ENCODE measurements at regions not wholly inside any gene's neighbourhood (a gene's known extent, or its start where the extent isn't known, plus 50 kb on each side); places are given as distances from the start of the nearest gene placed in this dataset.
A peak's percentile ranks its signal among the peaks of the same experiment; 100 is the strongest.

DNA sequence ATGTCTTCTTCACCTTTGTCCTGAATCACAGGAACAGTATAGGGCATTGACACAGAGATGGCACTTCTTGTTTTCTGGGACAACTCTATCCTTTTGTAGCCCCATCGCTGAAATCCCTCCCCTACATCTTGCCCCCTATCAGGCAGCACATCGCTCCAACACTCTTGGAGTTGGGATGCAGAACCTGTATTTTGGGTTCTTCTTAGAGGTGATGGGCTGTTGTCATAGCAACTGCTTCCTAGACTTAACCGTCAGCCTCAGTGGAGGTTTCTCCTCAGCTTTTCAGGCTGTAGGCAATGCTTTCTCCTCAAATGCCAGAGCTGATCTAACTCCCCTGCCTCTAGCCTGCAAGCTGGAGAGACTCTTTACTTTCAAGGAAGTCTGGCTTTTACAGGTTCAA, 99.9 kb upstream of the SPRED2 start:
- no peak for DNase-seq (ENCODE audit: low spot score)

DNA sequence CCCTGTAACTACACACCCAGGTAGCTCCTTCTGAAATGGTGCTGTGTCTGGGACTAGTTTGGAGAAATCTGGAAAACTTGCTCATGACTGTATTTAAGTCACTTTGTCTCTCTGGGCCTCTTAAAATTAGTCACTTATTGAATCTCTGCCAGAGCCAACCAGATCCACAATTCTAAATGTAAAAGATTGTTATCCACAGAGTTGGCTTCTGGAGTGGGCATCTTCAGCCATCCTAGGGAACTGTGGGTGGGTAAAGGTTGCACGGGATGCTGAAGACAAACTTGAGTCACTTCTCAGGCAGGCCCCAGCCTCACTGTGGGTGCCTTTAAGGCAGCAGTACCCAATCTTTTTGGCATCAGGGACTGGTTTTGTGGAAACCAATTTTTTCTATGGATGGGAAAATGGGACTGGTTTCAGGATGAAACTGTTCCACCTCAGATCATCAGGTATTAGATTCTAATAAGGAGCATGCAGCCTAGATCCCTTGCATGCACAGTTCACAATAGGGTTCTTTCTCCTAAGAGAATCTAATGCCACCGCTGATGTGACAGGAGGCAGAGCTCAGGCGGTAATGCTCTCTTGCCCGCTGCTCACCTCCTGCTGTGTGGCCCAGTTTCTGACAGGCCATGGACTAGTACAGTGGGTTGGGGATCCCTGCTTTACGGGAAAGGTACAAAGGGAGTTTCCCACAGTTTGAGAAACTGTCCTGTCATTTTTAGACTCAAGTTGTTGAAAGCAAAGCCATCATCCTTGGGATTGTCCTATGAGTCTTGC, 98.3 kb upstream of the SPRED2 start:
- DNase-seq (ENCODE audit: low spot score) = peak; percentile 39

GRCh38 chr2:65529419-65529818, 97.0 kb upstream of the SPRED2 start:
- DNase-seq (ENCODE audit: low spot score) = no peak

GRCh38 chr2:65528241-65528574, 95.8 kb upstream of the SPRED2 start:
- no peak for DNase-seq (ENCODE audit: low spot score)

DNA sequence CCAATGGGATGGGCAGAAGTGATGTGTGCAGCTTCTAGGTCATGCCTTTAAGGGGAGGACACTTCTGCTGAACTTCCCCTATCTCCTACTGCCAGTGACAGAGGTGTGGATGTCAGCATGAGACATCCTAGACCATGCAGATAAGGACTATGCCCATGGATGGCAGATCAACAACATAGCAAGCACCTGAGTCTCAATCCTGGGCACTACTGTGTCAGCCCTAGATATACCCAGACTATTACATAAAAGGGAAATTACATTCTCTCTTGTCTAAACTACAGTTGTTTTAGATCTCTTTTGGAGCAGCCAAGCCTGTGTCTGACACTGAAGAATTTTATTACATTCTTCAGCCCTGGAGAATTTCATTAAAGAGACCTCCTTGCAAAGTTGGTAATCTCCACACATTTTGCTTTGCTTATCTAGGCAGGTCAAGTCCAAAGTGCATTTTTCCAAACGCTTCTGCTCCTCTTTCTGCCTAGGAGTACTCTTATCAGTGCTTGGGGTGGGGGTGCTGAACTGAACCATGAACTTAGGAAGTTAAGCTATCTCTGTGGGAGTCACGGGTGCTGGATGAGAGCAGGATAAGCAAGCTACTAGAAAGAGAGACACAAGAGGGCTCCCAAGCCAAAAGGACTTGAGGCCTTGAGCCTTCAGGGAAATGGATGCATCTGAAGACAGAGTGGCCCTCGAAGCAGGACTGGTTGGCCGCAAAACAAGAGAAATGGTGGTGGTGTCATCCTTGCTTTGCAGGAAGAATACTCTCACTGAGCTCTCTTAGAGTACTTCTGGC, 95.2 kb upstream of the SPRED2 start:
- no peak for DNase-seq (ENCODE audit: low spot score)

GRCh38 chr2:65525616-65526231, 93.3 kb upstream of the SPRED2 start:
- no peak for DNase-seq (ENCODE audit: low spot score)

GRCh38 chr2:65522922-65523321, 90.5 kb upstream of the SPRED2 start:
- DNase-seq (ENCODE audit: low spot score) = no peak

GRCh38 chr2:65518751-65519150, 86.4 kb upstream of the SPRED2 start:
- DNase-seq (ENCODE audit: low spot score) = no peak

DNA sequence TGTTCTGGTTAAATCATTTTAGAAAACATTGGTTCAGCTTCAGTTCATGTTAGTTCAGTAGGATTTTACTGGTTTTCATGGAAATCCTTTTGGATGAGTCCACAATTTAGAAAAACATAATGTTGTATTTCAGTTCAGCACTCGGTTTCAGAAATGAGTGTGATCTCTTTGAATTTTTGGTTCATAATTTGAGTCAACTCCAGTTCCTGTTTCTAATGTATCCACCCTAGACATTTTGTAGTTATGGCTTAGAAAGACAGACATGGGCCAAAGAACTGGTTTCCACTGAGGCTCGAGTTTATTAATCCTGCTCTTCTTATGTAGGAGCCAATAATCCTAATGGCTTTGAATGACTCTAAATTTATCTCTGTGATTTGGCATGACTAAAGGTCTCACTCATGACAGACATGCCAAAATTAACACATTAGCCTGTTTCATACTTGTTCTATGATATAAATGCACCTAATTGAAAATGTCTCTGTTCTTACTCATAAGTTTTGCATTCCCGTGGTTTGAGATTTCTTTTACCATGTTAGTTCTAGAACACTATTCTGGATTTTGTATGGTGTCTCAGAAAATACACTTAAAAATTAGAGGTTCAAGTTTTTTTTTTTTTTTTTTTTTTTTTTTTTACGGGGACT, 82.3 kb upstream of the SPRED2 start:
- DNase-seq (ENCODE audit: low spot score) = no peak

- DNase-seq (ENCODE audit: low spot score) = no peak
Observed at GRCh38 chr2:65512783-65513182, 80.4 kb upstream of the SPRED2 start.

DNA sequence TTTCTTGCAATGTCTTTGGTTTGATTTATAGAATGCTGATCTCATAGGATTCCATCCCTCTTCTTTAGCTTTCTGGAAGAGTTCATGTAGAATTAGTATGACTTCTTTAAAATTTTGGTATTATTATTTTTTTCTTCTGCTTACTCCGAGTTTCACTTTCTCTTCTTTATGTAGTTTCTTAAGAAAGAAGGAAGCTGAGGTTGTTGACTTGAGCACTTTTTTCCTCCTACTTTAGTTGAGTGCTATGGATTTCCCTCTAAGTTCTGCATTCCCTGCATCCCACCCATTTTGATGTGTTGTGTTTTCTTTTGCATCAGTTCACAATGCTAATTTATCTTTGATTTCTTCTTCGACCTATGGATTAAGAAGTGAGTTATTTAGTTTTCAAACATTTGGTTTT, 78.9 kb upstream of the SPRED2 start:
- no peak for DNase-seq (ENCODE audit: low spot score)

GRCh38 chr2:65508225-65508624, 75.8 kb upstream of the SPRED2 start:
- DNase-seq (ENCODE audit: low spot score) = no peak

- no peak for DNase-seq (ENCODE audit: low spot score)
Observed at GRCh38 chr2:65507102-65508069, 75.0 kb upstream of the SPRED2 start.

- DNase-seq (ENCODE audit: low spot score) = no peak
Observed at GRCh38 chr2:65504814-65505697, 72.7 kb upstream of the SPRED2 start.

- DNase-seq (ENCODE audit: low spot score) = no peak
Observed at GRCh38 chr2:65504201-65504600, 71.8 kb upstream of the SPRED2 start.

- no peak for DNase-seq (ENCODE audit: low spot score)
Observed at GRCh38 chr2:65503746-65504145, 71.3 kb upstream of the SPRED2 start.

GRCh38 chr2:65501836-65502235, 69.4 kb upstream of the SPRED2 start:
- no peak for DNase-seq (ENCODE audit: low spot score)

GRCh38 chr2:65501074-65501473, 68.7 kb upstream of the SPRED2 start:
- DNase-seq (ENCODE audit: low spot score) = no peak

DNA sequence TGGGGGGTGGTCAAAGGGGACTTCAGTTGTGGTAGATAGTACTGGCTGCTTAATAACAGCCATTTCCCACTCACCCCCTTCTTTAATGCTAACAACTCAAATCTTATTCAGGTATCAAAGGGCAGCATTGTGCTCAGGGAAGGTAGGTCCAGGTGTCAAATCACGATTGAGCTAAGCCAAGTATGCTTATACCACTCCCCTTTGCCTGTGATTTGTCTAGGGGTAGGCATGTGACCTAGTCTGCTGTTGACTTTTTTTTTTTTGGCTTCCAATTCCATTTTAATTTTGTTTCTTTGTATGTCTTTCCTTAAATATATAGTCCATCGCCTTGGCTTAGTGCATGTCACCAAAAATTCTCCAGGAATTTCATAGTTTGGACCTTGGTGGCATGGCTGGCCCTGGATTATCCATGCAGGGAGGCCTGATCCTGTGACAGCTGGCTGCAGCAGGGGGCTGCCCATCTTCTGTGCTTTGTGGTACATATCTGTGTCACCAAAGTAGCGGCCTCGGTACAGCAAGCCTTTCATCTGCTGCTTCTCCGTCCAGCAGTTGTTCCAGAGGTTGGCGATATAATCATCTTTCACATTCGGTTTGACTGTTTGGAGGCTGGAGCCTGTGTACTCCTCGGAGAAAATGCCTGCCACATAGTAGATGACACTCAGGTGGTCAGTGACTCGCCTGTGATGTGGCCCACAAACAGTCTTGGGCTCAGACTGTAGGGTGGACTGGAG, 68.1 kb upstream of the SPRED2 start:
- no peak for DNase-seq (ENCODE audit: low spot score)

- DNase-seq (ENCODE audit: low spot score) = no peak
Observed at GRCh38 chr2:65499216-65499615, 66.8 kb upstream of the SPRED2 start.
